Activated CD4-positive, alpha-beta memory T cell treated with anti-CD3 and anti-CD28 coated beads for 36 hours (primary cell): ENCODE measurements at regions not wholly inside any gene's neighbourhood (a gene's known extent, or its start where the extent isn't known, plus 50 kb on each side); places are given as distances from the start of the nearest gene placed in this dataset.

Experiments used
- CTCF ChIA-PET: fragments of 350-600 bp; sonication (Branson Sonifier 250); formaldehyde crosslinking; loops from one replicate; lab custom pipeline; 2021; ENCODE audit warnings: antibody characterized with exemption, inconsistent platforms; lab: Charles Lee
- POLR2A ChIA-PET: fragments of 350-600 bp; sonication (Branson Sonifier 250); formaldehyde crosslinking; loops from one replicate; lab custom pipeline; 2021; ENCODE audit warnings: antibody characterized with exemption; lab: Charles Lee
- DNase-seq: peaks from one replicate; pipeline ENCODE4 v3.0.0-alpha.2; 2020
- H3K27ac Mint-ChIP-seq: one replicate; pipeline ENCODE4 v1.8.0; 2021; ENCODE audit warnings: mixed read lengths
- H3K27me3 Mint-ChIP-seq: one replicate; pipeline ENCODE4 v1.8.0; 2021; ENCODE audit warnings: mixed read lengths
- H3K36me3 Mint-ChIP-seq: one replicate; pipeline ENCODE4 v1.8.0; 2021; ENCODE audit warnings: mixed read lengths
- H3K4me1 Mint-ChIP-seq: one replicate; pipeline ENCODE4 v1.8.0; 2021; ENCODE audit warnings: low read depth, mixed read lengths
- H3K4me3 Mint-ChIP-seq: one replicate; pipeline ENCODE4 v1.8.0; 2021; ENCODE audit warnings: mild to moderate bottlenecking, mixed read lengths
- H3K9me3 Mint-ChIP-seq: one replicate; pipeline ENCODE4 v1.8.0; 2021; ENCODE audit warnings: mixed read lengths
- intact Hi-C: fragments of 100-400 bp; cut with micrococcal nuclease; formaldehyde crosslinking; loops from one replicate; pipeline ENCODE4 v1.15.1; 2023

DNA sequence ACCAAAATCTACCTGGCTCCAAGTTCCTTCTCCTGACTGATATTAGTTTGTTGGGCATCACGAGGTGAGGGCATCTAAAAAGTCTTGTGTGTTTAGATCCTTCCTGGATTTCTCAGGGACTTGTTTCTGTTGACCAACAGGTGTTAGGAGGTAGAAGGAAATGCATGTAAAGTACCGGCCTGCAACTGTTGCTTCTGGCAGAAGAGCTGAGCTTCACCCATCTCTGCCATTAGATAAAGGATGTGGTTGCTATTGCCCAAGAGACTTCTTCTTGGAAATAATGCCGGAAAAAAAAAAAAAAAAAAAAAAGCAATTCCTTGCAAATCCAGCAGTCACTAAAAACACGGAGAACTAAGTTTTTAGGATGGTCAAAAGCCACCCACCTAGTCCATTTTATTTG is 303.1 kb downstream of the CDH26 start:
- POLR2A ChIA-PET, result no interaction called here
- no peak overlapping the region for H3K4me3 Mint-ChIP-seq
- H3K36me3 Mint-ChIP-seq, result no peaks in the 10 kb centered on the region
- intact Hi-C loops, result loop anchor here (5.0 kb wide), 2 partner anchors 49 to 314 kb away; no protein-coding TSS in a partner anchor
- peaks cover 12% of the 10 kb centered on the region for H3K4me1 Mint-ChIP-seq
- H3K27ac Mint-ChIP-seq, result no peak overlapping the region
- CTCF ChIA-PET, result interaction anchor here (6.2 to 7.3 kb wide), 2 partner anchors 51 to 204 kb away, joined by 46 to 62 read pairs; no protein-coding TSS in a partner anchor
- H3K27me3 Mint-ChIP-seq, result no peaks in the 10 kb centered on the region
- no peaks in the 10 kb centered on the region for H3K9me3 Mint-ChIP-seq
- DNase-seq, result no peak

DNA sequence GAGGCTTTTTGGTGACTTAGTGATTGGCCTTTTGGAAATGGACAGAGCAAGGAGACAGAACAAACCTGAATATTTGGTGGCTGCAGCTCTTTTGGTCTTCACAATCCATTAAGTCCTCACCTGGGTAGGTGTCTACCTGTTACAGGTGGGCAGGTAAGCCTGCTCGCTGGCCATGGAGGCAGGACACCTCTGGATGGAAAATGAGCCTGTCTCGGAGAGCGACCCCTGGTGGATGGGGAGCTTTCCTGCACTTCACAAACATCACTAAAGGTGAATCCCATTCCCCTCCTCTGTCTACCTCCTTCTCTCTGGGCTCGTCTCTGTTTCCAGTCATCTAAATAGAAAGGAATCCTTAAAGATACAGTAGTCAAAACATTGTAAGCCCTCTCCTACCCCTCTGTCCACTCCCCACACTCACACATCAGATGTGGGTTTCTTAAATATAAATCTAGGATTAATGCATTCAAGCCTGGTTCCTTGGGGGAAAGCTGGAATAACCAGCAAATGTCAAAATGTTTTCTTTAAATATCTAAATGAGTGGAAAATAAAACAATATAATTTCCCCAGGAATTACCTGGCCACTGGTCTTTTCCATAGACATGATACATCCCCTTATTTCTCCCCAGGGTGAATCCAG is 304.9 kb downstream of the CDH26 start:
- intact Hi-C loops, result loop anchor here (1.0 to 5.0 kb wide), 4 partner anchors 51 to 316 kb away; no protein-coding TSS in a partner anchor

DNA sequence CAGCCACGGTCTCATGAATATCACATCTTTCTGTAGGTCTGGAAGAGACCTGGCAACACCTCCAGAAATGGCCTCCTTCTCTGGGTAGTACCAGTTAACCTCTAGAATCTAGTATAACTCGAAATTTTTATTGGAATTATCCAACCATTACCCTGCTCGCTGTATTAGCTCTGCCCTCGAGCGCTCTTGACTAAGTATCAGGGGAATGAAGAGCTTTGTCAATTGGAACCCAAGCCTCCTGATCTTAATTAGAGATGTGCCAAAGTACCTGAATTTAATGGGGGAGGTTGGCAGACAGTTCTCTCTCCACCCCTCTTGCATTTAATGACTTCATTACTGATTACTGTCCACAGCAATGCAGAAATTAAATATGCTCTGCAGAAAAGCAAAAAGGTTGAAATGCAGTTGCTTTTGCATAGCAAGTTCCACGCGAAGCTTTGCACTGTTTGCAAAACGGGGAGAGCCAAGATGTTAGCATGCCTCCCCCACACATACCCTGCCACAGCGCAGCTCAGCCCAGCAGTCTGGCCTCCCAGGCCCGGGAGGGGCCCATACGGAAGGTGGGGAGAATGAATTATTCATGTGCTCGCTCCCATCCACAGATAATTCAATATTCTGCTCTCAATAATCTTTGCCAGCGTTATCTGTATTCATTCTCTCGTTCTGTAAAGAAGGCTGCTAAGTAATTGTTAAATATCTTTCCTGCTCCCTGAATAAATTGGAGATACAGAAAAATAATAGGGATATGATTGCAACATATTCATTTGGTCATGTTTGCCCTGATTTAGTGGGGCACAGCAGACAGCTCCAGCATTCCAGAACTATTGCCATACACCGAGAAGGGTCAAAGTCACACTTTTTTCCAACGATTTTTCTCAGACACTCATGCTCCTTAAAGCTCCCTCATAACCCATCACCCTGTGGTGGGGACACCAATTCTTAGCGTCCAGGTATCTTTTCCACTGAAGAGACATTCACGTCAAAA is 305.8 kb downstream of the CDH26 start:
- no peaks in the 10 kb centered on the region for H3K27me3 Mint-ChIP-seq
- H3K36me3 Mint-ChIP-seq, result no peaks in the 10 kb centered on the region
- no peak overlapping the region for H3K4me3 Mint-ChIP-seq
- no peak for DNase-seq
- no peak overlapping the region for H3K27ac Mint-ChIP-seq
- H3K4me1 Mint-ChIP-seq, result peaks cover 14% of the 10 kb centered on the region
- CTCF ChIA-PET, result interaction anchor here (0.7 to 7.3 kb wide), 10 partner anchors 9 to 207 kb away, joined by 3 to 62 read pairs (median 6); no protein-coding TSS in a partner anchor
- intact Hi-C loops, result loop anchor here (1.0 to 5.0 kb wide), 4 partner anchors 52 to 317 kb away; no protein-coding TSS in a partner anchor
- no peaks in the 10 kb centered on the region for H3K9me3 Mint-ChIP-seq
- POLR2A ChIA-PET, result no interaction called here

More for the DNA sequence above, 304.9 kb downstream of the CDH26 start:
- Mint-ChIP-seq H3K4me3 (no peak overlapping the region), H3K27ac (no peak overlapping the region), H3K4me1 (peaks cover 14% of the 10 kb centered on the region), H3K9me3 (no peaks in the 10 kb centered on the region), H3K27me3 (no peaks in the 10 kb centered on the region), H3K36me3 (no peaks in the 10 kb centered on the region)
- POLR2A ChIA-PET, result no interaction called here
- peak; percentile 66 for DNase-seq
- CTCF ChIA-PET, result interaction anchor here (0.6 to 7.3 kb wide), 18 partner anchors 8 to 313 kb away, joined by 3 to 62 read pairs (median 4); no protein-coding TSS in a partner anchor

DNA sequence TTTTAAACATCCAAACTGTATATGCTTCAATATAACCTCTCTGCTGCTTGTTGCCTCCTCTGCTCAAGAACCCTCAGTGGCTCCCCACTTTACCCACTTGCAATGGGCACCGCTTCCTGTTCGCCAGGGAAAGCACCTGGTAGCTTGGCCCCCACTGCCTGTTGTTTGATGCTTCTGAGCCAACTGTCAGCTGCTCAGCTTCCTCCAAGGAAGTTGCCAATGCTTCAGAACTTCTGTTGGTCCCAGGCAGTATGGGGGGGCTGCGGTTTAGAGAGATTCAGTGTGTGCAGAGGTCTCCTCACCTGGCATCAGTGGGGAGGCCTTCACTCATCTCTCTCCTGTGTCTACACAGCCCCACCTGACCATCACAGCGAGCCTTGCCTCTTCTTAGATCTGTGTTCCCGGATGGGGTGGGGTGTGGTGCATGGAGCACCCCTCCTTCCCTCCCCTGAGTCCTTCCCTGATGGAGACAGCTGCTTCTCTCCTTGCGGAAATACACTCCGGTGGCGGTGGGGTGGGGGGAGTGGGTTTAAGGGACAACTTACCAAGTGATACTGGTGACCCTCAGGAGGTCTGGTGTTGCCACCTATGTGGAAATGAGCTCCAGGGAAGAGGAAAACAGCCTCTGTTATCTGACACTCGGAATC is 308.1 kb downstream of the CDH26 start:
- CTCF ChIA-PET, result interaction anchor here (1.0 to 7.3 kb wide), 3 partner anchors 56 to 209 kb away, joined by 3 to 62 read pairs (median 46); no protein-coding TSS in a partner anchor
- H3K36me3 Mint-ChIP-seq, result no peaks in the 10 kb centered on the region
- no peak overlapping the region for H3K4me3 Mint-ChIP-seq
- peaks cover 14% of the 10 kb centered on the region for H3K4me1 Mint-ChIP-seq
- H3K27me3 Mint-ChIP-seq, result no peaks in the 10 kb centered on the region
- intact Hi-C loops, result no loop called here
- no peak overlapping the region for H3K27ac Mint-ChIP-seq
- POLR2A ChIA-PET, result no interaction called here
- no peaks in the 10 kb centered on the region for H3K9me3 Mint-ChIP-seq
- peak; percentile 13 for DNase-seq

DNA sequence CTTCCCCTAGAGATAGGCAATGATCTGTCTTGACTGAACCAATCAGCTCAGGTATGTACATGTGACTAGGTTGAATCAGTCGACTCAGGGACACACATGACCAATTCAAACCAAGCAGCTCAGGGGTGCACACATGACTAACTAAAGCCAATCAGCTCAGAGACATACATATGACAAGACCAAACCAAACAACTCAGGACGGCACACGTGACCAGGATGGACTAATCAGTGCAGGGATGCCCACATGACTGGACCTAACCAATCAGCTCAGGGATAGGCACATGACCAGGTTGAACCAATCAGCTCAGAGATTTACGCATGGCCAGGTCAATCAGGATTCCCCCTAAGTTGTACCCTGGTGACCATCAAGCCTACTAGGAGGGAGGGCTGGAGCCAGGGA is 310.3 kb downstream of the CDH26 start:
- no peaks in the 10 kb centered on the region for H3K27me3 Mint-ChIP-seq
- H3K36me3 Mint-ChIP-seq, result no peaks in the 10 kb centered on the region
- no peaks in the 10 kb centered on the region for H3K9me3 Mint-ChIP-seq
- intact Hi-C loops, result no loop called here
- ChIA-PET POLR2A (no interaction called here), CTCF (interaction anchor here (1.0 kb wide), 1 partner anchor 211 kb away, joined by 4 read pairs; no protein-coding TSS in a partner anchor)
- H3K4me1 Mint-ChIP-seq, result peaks cover 22% of the 10 kb centered on the region
- no peak overlapping the region for H3K4me3 Mint-ChIP-seq
- DNase-seq, result no peak
- H3K27ac Mint-ChIP-seq, result no peak overlapping the region

DNA sequence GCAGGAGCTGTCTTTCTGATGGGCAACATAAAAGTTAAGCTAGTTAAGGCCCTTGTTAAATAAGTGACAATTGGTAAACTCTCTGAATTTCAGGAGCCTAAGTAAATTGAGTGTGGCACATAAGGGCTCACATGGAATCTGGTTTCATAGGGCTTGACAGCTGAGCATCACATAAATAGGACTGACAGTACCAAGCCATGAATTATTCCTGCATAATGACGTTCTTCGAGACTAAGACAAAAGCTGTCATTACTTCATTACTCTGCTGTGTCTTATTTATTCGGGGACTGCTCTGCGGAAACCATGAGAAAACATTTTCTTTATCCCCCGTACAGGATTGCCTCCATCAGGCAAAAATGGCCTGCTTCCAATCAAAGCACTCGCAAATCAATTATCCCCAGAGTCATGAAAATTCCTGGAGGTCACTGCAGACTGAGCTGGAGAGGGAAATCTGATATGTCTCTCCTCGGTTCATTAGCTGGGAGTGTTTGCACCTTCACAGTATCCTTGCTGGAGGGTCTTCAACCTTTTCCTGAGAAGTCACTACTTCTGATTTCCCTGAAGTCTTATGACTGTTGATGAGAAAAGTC is 311.4 kb downstream of the CDH26 start:
- Mint-ChIP-seq H3K4me3 (no peak overlapping the region), H3K36me3 (no peaks in the 10 kb centered on the region), H3K27me3 (peaks cover 1% of the 10 kb centered on the region), H3K9me3 (no peaks in the 10 kb centered on the region), H3K4me1 (peaks cover 26% of the 10 kb centered on the region), H3K27ac (no peak overlapping the region)
- no peak for DNase-seq
- CTCF ChIA-PET, result interaction anchor here (1.0 kb wide), 1 partner anchor 212 kb away, joined by 4 read pairs; no protein-coding TSS in a partner anchor
- POLR2A ChIA-PET, result no interaction called here
- intact Hi-C loops, result no loop called here

DNA sequence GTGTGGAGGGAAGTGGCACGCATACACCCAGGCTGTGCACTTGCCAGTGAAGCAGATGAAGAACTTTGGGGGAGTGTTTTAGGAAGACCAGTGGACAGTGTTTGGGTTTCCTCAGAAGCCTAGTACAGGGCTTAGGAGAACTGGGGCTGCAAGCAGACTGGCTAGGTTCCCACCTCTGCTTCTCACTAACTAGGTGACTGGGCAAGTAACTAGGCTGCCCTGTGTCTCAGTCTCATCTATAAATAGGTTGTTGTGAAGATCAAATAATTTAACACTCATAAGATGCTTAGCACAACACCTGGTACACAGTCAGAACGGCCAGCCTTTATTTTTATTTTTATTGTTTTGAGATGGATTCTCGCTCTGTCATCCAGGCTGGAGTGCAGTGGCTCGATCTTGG is 312.1 kb downstream of the CDH26 start:
- ChIA-PET POLR2A (no interaction called here), CTCF (no interaction called here)
- Mint-ChIP-seq H3K9me3 (no peaks in the 10 kb centered on the region), H3K4me1 (peaks cover 23% of the 10 kb centered on the region), H3K36me3 (no peaks in the 10 kb centered on the region), H3K4me3 (no peak overlapping the region), H3K27me3 (peaks cover 1% of the 10 kb centered on the region), H3K27ac (no peak overlapping the region)
- intact Hi-C loops, result no loop called here
- DNase-seq, result no peak

DNA sequence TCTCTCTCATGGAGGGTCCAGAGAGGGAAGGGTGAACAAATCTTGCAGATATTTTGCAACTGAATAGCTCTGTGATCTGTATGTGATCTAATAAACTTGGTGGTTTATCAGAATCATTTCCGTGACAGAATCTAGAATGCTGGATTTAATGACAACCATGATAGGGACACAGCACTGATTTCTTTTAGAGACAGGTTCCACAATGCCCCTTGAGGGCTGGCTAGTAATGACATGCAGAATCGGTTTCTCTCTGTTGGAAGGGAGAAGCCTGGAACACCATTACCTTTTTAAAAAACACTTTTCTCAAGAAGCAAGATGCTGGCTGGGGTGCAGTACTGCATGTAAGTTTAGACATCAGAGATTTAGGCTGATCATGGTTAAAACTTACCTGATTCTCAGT is 313.4 kb downstream of the CDH26 start:
- H3K9me3 Mint-ChIP-seq, result no peaks in the 10 kb centered on the region
- no peak for DNase-seq
- no peak overlapping the region for H3K4me3 Mint-ChIP-seq
- CTCF ChIA-PET, result interaction anchor here (0.6 to 1.7 kb wide), 2 partner anchors 8 to 9 kb away, joined by 5 to 8 read pairs; no protein-coding TSS in a partner anchor
- POLR2A ChIA-PET, result no interaction called here
- H3K4me1 Mint-ChIP-seq, result peaks cover 14% of the 10 kb centered on the region
- peaks cover 1% of the 10 kb centered on the region for H3K27me3 Mint-ChIP-seq
- H3K36me3 Mint-ChIP-seq, result no peaks in the 10 kb centered on the region
- H3K27ac Mint-ChIP-seq, result no peak overlapping the region
- intact Hi-C loops, result no loop called here

DNA sequence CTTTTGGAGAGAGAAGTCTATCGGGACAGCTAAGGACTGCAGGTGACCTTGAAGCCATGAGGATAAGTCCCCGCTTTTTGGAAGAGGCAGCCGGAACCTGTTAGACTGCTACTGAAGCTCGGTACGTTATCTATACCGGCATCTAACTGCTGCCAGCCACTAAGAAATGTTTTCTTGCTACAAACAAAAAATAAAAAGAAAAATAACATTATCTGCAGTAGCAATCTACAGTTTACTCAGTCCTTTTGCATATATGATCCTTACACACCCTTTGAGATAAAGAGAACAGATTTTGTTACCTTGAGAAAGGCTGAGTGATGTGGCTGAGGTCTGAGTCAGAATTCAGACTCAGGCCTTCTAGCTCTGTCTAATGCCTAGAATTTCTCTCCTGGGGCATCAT is 314.6 kb downstream of the CDH26 start:
- POLR2A ChIA-PET, result no interaction called here
- H3K27ac Mint-ChIP-seq, result no peak overlapping the region

DNA sequence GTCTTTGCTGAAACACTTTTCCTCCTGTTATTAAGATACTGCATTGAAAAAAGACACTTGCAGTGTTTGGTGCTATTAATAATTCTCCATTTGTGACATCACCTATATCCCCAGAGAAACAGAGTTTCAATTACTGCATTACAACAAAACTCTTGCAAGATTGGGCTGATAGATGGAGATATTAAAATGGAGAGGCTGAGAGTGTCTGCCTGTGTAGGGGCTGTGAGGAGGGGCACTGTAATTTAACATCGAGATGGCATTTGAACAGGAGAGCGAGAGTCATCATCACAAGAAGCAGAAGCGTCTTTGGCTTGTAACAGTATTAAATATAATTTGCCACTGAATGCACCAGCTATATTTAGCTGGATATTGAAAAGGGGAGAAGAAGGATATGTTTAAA is 316.5 kb downstream of the CDH26 start:
- ChIA-PET POLR2A (no interaction called here), CTCF (no interaction called here)
- H3K36me3 Mint-ChIP-seq, result no peaks in the 10 kb centered on the region
- peaks cover 1% of the 10 kb centered on the region for H3K27me3 Mint-ChIP-seq
- no peak overlapping the region for H3K4me3 Mint-ChIP-seq
- no peaks in the 10 kb centered on the region for H3K9me3 Mint-ChIP-seq
- no peak for DNase-seq
- intact Hi-C loops, result no loop called here
- no peak overlapping the region for H3K27ac Mint-ChIP-seq
- peaks cover 12% of the 10 kb centered on the region for H3K4me1 Mint-ChIP-seq

More for the DNA sequence above, 314.6 kb downstream of the CDH26 start:
- Mint-ChIP-seq H3K27me3 (peaks cover 1% of the 10 kb centered on the region), H3K4me1 (peaks cover 12% of the 10 kb centered on the region), H3K4me3 (no peak overlapping the region), H3K36me3 (no peaks in the 10 kb centered on the region), H3K9me3 (no peaks in the 10 kb centered on the region)
- DNase-seq, result no peak
- intact Hi-C loops, result no loop called here
- CTCF ChIA-PET, result interaction anchor here (1.7 kb wide), 1 partner anchor 9 kb away, joined by 8 read pairs; no protein-coding TSS in a partner anchor

DNA sequence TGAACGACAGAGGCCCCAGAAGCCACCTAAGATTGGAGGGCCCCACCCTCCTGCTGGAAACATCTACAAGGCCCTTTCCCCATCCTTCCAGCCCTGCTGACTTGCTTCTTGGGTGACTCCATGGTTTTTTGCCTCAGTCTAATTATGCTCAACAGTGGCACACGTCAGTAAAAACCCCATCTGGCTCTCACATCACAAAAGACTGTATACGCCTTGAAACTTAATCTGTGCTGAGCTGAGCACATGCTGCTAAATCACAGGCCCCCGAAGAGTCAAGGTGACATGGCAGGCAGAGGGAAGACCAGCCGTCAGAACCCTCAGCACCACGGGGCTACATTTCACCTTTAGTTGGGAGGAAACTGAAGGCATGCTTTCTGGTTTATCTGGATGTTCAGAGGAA is 323.1 kb downstream of the CDH26 start:
- no peak for DNase-seq
- Mint-ChIP-seq H3K9me3 (peaks cover 18% of the 10 kb centered on the region), H3K36me3 (no peaks in the 10 kb centered on the region), H3K27ac (no peak overlapping the region), H3K4me3 (no peak overlapping the region), H3K4me1 (no peaks in the 10 kb centered on the region), H3K27me3 (no peaks in the 10 kb centered on the region)
- POLR2A ChIA-PET, result no interaction called here
- CTCF ChIA-PET, result no interaction called here
- intact Hi-C loops, result no loop called here
